Suprapubic skin (tissue), 4 donors: ENCODE measurements at regions not wholly inside any gene's neighbourhood (a gene's known extent, or its start where the extent isn't known, plus 50 kb on each side); places are given as distances from the start of the nearest gene placed in this dataset.

ENCODE experiments used
- DNase-seq, 2 donors: peaks; one replicate each; pipeline ENCODE4 v3.0.0-alpha.2; 2019; ENCODE audit warnings: low spot score in 2 of 2
- H3K27ac ChIP-seq: fragments of 200-600 bp; sonication (generic); one replicate; pipeline ENCODE4 v1.5.1; 2019
- H3K27me3 ChIP-seq: fragments of 200-600 bp; sonication (generic); one replicate; pipeline ENCODE4 v1.5.1; 2019
- H3K36me3 ChIP-seq: fragments of 200-600 bp; sonication (generic); one replicate; pipeline ENCODE4 v1.5.1; 2019
- H3K4me1 ChIP-seq: fragments of 200-600 bp; sonication (generic); one replicate; pipeline ENCODE4 v1.5.1; 2019
- H3K4me3 ChIP-seq: fragments of 200-600 bp; sonication (generic); one replicate; pipeline ENCODE4 v1.5.1; 2019; ENCODE audit warnings: mild to moderate bottlenecking
- H3K9me3 ChIP-seq: fragments of 200-600 bp; sonication (generic); one replicate; pipeline ENCODE4 v1.5.1; 2019
- EP300 ChIP-seq: sonication (generic); formaldehyde crosslinking; IDR thresholded peaks from one replicate; pipeline ENCODE4 v1.6.1; 2017; ENCODE audit warnings: antibody characterized with exemption
- POLR2A ChIP-seq, 2 donors: fragments of 450-650 bp; IDR thresholded peaks; one replicate each; pipeline ENCODE4 v1.6.1; 2017; ENCODE audit warnings: antibody characterized with exemption in 2 of 2, mild to moderate bottlenecking in 2 of 2, moderate library complexity in 2 of 2
- POLR2AphosphoS5 ChIP-seq, 3 donors: sonication (generic); formaldehyde crosslinking; IDR thresholded peaks; one replicate each; pipeline ENCODE4 v1.6.1; 2017; ENCODE audit warnings: antibody characterized with exemption in 3 of 3
- WGBS: methylation state at CpG from one replicate; pipeline ENCODE4 v1.1.5; 2018; 5-methylcytosine and 5-hydroxymethylcytosine counted together
- TF ChIP-seq, protein P1 (sequence below), 2 donors: fragments of 200-600 bp in 1 of 2; fragments of 450-650 bp in 1 of 2; sonication (generic) in 1 of 2; IDR thresholded peaks; one replicate each; pipeline ENCODE4 v1.5.1; 2016 to 2019; ENCODE audit warnings: antibody characterized with exemption in 2 of 2, mild to moderate bottlenecking in 1 of 2, moderate library complexity in 1 of 2

DNA sequence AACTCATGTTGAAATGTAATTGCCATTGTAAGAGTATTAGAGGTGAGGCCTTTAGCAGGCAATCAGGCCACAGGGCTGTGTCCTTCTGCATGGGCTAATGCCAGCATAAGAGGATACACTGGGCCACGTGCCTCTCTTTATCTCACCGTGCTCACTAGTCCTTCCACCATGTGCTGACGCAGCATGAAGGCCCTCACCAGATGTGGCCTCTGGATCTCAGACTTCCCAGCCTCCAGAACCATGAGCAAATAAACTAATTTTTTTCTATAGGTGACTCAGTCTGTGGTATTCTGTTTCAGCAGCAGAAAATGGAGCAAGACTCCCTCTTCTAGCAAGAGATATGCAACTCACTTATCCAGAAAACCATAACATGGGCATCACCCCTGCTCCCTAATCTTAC is 149.7 kb upstream of the ZNF236 start:
- H3K27me3 ChIP-seq = peaks cover 5% of the 10 kb centered on the region
- H3K27ac ChIP-seq = no peak overlapping the region
- no peaks in the 10 kb centered on the region for H3K9me3 ChIP-seq
- no peak overlapping the region for H3K4me3 ChIP-seq
- DNase-seq = no peak
- H3K36me3 ChIP-seq = no peaks in the 10 kb centered on the region
- H3K4me1 ChIP-seq = peaks cover 7% of the 10 kb centered on the region
- 81% methylated on average over 3 of the region's 3 CpGs for WGBS
- TF ChIP-seq POLR2A (IDR thresholded peaks at IDR 0.05) = no peak
- no peak for TF ChIP-seq POLR2AphosphoS5 (IDR thresholded peaks at IDR 0.05)
- TF ChIP-seq, protein P1, sequence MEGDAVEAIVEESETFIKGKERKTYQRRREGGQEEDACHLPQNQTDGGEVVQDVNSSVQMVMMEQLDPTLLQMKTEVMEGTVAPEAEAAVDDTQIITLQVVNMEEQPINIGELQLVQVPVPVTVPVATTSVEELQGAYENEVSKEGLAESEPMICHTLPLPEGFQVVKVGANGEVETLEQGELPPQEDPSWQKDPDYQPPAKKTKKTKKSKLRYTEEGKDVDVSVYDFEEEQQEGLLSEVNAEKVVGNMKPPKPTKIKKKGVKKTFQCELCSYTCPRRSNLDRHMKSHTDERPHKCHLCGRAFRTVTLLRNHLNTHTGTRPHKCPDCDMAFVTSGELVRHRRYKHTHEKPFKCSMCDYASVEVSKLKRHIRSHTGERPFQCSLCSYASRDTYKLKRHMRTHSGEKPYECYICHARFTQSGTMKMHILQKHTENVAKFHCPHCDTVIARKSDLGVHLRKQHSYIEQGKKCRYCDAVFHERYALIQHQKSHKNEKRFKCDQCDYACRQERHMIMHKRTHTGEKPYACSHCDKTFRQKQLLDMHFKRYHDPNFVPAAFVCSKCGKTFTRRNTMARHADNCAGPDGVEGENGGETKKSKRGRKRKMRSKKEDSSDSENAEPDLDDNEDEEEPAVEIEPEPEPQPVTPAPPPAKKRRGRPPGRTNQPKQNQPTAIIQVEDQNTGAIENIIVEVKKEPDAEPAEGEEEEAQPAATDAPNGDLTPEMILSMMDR (IDR thresholded peaks at IDR 0.05) = no peak

DNA sequence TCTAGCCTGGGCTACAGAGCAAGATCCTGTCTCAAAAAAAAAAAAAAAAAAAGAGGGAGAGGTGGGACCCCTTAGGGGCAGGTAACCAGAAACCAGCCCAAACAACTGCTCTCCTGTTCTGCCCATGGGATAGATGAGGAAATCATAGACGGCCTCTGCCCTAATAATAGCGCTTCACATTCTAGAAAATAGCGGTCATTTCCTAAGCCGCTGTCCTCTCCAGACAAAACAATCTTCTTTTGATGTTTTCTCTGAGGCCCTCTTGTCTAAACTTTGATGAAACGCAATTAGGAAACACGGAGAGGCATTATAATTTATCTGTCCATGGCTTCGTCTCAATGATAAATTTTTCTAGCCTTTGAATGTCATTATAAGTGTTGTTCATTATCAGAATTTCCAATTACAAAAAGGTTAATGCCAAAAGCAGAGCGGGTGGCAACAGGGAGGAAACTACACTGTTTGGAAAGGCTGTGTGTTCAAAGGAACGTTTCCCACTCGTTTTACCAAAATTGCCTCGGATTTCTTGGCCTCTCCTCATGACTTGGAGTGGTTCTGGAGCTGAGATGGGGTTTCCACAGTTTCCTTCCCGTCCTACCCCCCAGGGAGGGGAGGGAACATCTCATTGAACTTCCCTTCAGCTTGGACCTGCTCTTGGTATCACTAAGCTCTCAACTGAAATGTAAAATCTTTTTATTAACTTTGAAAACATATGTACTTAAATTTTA is 151.6 kb upstream of the ZNF236 start:
- TF ChIP-seq POLR2A (IDR thresholded peaks at IDR 0.05) = no peak
- no peak for TF ChIP-seq EP300
- TF ChIP-seq POLR2AphosphoS5 (IDR thresholded peaks at IDR 0.05) = no peak
- TF ChIP-seq, protein P1 (IDR thresholded peaks at IDR 0.05) = no peak
- no peak for DNase-seq
- Histone ChIP-seq H3K9me3 (no peaks in the 10 kb centered on the region), H3K27ac (no peak overlapping the region), H3K27me3 (peaks cover 5% of the 10 kb centered on the region), H3K4me3 (no peak overlapping the region), H3K36me3 (no peaks in the 10 kb centered on the region), H3K4me1 (peaks cover 7% of the 10 kb centered on the region)
- WGBS = 42% methylated on average over 12 of the region's 12 CpGs

DNA sequence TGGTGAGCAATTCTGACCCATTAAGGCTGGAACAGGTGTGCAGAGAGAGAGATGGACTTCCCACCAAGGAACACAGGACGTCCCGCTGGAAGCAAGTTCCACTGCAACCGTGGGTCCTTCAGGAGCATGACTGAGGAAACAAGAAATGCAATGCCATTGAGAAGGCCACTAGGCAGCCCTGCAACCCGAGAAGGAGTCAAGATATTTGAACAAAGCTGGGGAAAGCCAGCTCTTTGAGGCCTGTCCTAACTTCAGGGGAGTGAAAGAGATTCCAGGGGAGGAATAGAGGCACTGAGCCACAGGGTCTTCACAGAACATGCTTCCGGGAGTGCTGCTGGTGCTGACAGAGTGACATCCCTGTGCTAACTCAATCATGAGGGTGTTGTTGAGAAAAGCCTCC is 153.8 kb upstream of the ZNF236 start:
- Histone ChIP-seq H3K9me3 (no peaks in the 10 kb centered on the region), H3K36me3 (no peaks in the 10 kb centered on the region), H3K27me3 (no peaks in the 10 kb centered on the region), H3K4me3 (no peak overlapping the region), H3K27ac (no peak overlapping the region), H3K4me1 (peaks cover 7% of the 10 kb centered on the region)
- WGBS = 74% methylated on average over 5 of the region's 5 CpGs
- DNase-seq = no peak
- TF ChIP-seq EP300 (no peak), POLR2A (IDR thresholded peaks at IDR 0.05) (no peak), POLR2AphosphoS5 (IDR thresholded peaks at IDR 0.05) (no peak)
- TF ChIP-seq, protein P1 (IDR thresholded peaks at IDR 0.05) = no peak

DNA sequence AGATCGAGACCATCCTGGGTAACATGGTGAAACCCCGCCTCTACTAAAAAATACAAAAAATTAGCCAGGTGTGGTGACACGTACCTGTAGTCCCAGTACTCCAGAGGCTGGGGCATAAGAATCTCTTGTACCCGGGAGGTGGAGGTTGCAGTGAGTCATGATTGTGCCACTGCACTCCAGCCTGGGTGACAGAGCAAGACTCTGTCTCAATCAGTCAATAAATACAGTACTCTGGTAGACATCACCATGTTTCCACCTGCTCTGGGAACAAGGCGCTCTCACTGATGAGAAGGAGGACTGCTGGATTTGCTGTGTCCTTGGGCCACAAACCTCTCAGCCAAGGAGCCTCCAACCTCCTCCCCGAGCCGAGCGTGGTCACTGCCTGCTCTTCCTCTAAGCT is 154.2 kb upstream of the ZNF236 start:
- H3K9me3 ChIP-seq = no peaks in the 10 kb centered on the region
- TF ChIP-seq EP300 (no peak), POLR2AphosphoS5 (IDR thresholded peaks at IDR 0.05) (no peak), POLR2A (IDR thresholded peaks at IDR 0.05) (no peak)
- TF ChIP-seq, protein P1 (IDR thresholded peaks at IDR 0.05) = no peak
- peaks cover 7% of the 10 kb centered on the region for H3K4me1 ChIP-seq
- no peak for DNase-seq
- no peaks in the 10 kb centered on the region for H3K36me3 ChIP-seq
- H3K27ac ChIP-seq = no peak overlapping the region
- 96% methylated on average over 7 of the region's 8 CpGs for WGBS
- H3K27me3 ChIP-seq = no peaks in the 10 kb centered on the region
- H3K4me3 ChIP-seq = no peak overlapping the region

DNA sequence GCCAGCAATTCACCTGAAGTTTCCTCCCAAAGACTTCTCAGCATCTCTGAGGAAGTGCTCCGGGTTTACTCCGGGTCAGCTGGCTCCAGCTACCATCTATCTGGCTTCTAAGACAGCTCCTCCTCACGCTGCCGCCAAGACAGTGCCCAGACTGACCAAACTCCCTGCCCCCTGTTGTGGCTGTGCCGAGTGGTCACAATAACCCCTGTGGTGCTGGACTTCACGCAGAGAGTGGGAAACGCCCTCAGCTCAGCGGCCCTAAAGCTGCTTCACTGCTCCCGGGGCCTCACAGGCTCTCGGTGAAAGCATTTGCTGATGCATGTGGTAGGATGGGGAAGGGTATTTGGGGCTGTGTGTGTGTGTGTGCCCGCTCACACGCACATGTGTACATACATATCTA is 154.8 kb upstream of the ZNF236 start:
- DNase-seq = no peak

More for the DNA sequence above, 154.8 kb upstream of the ZNF236 start:
- TF ChIP-seq, protein P1 (IDR thresholded peaks at IDR 0.05) = no peak
- TF ChIP-seq EP300 (no peak), POLR2AphosphoS5 (IDR thresholded peaks at IDR 0.05) (no peak), POLR2A (IDR thresholded peaks at IDR 0.05) (no peak)
- H3K4me3 ChIP-seq = no peak overlapping the region
- H3K36me3 ChIP-seq = no peaks in the 10 kb centered on the region
- 88% methylated on average over 12 of the region's 12 CpGs for WGBS
- H3K27me3 ChIP-seq = no peaks in the 10 kb centered on the region
- no peak overlapping the region for H3K27ac ChIP-seq
- peaks cover 7% of the 10 kb centered on the region for H3K4me1 ChIP-seq
- H3K9me3 ChIP-seq = no peaks in the 10 kb centered on the region
